Germinal center (tissue), 1 donor: ENCODE measurements at regions not wholly inside any gene's neighbourhood (a gene's known extent, or its start where the extent isn't known, plus 50 kb on each side); places are given as distances from the start of the nearest gene placed in this dataset.

Experiments
- DNase-seq: peaks from one replicate; pipeline ENCODE4 v3.0.0; 2012; ENCODE audit warnings: mixed read lengths, low spot score

DNA sequence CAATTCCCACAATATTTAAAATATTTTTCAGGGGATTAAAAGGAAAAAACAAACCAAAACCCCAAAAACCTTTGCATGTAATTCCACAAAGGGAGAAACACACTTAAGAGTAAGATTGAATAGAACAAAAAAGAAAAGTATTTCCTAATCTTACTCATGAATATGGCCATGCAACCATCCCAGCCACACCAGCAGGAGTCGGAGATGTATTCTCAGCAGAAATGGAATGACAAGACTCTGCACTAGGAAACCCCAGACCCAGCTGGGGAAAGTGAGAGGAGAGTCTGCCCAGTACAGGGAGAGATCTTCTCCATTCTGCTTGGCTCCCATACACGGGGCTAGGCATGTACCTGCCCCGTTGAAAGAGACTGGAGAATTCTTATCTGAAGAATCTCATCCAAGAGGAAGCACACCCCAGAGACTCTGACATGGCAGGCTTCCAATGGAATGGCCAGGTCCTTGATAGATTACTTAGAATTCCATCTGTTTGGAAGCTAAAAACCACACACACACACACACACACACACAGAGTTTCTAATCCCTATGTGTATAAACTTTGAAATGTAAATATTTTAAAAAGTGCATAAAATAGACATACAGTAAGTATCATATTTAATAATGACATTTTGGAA, 118.8 kb downstream of the GADD45G start:
- DNase-seq = no peak

DNA sequence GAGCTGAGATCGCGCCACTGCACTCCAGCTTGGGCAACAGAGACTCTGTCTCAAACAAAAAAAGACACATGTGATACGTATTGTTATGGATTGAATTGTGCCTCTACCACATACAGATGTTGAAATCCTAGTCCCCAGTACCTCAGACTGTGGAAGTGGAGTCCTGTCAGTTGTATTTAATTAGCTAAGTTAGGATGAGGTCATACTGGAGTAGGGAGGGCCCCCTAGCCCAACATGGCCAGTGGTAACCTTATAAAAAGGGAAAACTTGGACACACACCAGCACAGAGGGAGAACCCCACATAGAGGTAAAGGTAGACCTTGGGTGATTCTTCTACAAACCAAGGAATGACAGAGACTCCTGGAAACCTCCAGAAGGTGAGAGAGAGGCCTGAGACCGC, 119.8 kb downstream of the GADD45G start:
- no peak for DNase-seq

DNA sequence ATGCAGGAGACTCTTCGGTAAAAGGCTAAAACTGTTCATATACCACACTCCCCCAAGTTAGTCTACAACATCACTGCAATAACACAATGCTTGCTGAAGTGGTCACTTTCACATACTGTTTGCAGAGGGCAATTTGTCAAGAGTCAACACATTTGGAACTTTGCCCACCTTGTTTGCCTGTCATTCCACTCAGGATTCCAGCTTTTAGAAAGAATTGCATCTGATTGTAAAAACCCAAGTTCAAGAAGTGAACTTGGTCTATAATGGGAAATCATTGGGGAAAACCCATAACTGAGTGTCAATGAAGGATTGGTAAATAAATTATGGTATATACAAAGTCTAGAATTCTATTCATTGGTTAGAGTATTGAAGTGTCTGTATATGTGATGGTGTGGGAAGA, 120.5 kb downstream of the GADD45G start:
- no peak for DNase-seq

DNA sequence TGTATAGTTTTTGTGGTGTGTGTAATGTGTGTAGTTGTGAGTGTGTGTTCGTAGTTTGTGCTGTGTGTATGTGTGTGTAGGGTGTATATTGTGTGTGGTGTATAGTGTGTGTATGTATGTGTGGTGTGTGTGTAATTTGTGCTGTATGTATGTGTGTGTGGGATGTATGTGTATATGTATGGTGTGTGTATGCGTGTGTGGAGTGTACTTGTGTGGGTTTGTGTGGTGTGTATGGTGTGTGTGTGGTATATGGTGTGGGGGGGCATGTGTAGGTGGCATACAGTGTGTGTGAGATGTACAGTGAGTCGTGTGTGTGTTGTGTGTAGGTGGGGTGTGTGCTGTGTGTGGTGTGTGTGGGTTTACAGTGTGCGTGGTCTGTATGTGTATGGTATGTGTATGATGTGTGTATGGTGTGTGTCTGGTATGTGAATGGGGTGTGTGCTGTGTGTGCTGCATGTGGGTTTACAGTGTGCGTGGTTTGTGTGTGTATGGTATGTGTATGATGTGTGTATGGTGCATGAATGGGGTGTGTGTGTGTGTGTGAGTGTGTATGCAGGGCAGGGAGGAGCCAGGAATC, 125.2 kb downstream of the GADD45G start:
- no peak for DNase-seq

DNA sequence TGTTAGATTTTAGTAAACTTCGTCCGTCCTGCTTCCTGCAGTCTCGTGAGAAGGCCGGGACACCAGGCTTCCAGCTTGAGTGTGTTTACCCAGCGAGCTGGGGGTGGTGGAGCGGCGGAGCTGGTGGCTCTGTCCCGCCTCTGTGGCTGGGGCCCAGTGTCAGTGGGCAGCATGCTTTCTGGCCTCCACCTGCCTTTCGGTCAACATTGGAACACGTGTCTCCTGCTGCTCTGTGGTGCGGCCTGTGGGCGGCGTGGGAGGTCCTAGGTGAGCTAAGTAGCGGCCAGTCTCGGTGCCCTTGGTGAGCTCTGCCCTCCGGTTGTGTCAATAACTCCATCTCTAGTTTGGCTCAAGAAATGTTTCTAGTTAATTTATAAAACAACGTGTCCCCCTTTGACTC, 125.9 kb downstream of the GADD45G start:
- DNase-seq = no peak

DNA sequence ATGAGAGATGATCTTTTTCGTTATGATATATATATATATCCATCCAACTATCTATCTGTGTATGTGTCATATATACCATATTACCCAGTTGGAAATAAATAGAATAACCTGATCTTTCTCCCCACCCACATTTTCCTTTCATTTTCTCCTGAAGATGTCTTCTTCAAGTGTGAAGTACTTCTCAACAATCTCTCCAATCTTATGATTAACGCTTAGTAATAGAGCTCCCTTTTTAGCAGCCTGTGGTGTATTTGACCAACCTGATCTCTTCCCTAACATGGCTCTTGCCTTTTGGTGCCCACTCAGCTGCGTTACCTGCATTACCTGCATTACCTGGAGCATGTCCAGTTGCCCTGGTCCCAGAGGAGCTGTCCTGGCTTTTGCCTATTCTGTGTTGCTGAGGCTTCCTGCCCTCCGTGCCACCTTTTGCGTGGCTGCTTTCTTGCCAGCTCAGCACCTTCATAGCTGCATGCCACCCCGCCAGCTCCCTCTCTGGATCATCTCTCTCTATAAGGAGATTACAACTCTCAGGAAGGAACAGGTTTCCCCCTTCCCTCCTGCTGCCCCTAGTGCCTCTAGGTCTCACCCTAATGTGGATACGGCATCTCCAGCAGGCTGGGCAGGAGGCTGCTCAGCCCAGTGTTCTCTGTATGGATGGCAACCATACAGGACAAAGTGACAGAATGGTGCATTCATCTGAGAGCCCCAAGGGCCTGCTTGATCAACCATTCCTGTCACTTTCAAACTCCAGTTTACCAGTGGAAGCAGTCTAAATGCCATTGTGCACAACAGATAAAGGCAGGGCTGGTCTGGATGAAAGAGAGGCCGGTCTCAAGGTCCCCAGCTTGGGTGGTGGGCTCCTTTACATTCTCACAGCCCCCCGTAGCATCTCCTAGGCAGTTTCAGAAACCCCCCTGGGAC, 126.7 kb downstream of the GADD45G start:
- DNase-seq = no peak

DNA sequence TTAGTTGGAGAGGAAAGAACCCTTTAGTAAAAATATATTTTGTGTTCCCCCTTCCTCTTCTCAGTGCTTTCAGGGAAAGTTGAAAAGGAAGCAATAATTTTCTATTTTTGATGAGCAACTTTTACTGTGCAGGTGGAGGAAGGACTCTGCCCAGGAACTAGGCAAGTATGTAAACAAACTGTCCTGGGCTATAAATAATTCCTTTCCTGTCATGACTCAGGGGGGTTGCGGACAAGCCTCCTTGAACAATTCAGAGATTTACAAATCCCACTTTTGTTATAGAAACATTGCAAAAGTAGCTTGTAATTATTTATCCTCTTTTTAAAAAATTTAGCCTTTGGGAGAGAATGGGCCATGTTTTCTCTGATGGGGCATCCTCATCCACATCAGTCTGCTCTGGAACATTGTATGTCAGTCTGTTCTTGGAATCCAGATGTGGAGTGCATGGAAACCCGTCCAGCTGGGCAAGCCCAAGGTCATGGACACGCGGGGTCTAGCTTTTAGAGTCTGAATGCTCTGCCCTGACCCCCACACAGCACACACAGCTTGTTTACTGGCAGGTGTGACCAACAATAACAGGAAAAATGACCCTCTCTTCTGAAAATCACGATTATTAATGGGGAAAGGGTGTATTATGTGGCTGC, 127.6 kb downstream of the GADD45G start:
- no peak for DNase-seq

DNA sequence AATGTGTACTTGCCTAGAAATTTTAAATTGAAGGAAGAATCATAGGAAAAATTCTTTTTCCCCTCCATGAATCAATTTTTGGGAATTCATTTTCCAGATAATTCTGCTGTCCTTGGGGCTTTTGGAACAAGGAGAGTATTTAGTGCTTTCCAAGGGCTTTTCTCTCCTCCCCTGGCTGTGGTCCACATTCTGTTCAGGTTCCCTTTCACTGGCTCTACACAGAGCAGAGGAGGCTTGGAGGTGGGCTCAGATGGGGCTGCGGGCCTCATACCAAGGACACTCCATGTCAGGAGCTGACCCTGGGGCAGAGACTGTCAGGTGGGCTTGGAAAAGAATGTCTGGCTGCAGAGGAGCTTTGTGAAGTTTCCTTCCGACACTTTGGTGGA, 128.1 kb downstream of the GADD45G start:
- DNase-seq = no peak

DNA sequence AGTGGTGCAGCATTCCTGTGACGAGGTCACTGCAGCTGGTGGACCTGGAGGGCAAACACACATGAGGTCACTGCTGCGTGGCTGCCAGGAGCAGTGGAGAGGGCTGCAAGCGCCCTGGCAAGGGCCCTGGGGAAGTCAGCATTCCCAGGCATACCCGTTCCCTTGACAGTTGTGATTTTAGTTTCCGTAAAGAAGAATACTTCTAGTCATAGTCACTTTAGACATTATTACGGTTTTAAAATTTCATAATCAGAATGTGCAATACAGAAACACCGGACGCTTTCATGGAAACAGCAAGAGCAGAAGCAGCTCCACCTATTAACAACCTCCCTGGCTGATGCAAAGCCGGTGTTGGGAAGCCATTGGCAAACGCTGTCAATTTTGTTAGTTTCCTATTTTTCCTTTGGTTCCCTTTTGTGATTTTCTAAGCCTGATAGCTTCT, 129.8 kb downstream of the GADD45G start:
- no peak for DNase-seq

DNA sequence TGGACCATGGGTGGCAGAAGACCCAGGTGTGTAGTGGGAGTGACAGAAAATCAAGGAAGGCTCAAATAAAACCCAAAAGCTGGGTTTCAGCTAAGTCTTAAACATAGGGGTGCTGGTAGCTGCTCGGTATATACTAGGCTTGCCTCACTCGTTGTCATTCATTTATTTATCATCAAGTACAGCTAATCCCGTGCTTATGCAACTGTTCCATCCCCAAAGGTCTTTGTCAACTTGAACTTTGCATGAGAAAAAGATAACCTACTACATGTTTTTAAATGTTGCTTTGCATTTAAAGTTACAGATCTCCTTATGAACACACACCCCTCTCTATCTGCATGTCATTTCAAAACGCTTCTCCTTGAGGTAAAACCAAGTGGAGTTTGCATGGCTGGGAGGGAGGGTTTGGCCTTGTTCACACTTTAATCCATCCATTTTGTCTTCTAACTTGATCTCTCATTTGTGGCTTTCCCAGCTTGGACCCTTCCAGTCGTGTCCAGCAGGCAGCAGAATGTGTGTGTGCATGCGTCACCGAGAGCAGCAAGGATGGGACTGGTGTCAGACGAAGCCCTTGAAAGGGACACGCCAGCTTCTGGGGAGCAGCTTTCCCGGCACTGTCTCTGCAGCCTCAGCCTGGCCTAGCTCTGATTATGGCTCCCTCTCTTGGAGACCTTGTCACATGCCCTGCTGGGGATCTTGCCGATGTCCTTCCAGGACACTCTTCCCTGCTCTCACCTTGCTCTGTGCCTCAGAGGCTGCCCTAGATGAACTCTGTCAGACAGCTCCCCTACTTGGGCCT, 133.5 kb downstream of the GADD45G start:
- no peak for DNase-seq

DNA sequence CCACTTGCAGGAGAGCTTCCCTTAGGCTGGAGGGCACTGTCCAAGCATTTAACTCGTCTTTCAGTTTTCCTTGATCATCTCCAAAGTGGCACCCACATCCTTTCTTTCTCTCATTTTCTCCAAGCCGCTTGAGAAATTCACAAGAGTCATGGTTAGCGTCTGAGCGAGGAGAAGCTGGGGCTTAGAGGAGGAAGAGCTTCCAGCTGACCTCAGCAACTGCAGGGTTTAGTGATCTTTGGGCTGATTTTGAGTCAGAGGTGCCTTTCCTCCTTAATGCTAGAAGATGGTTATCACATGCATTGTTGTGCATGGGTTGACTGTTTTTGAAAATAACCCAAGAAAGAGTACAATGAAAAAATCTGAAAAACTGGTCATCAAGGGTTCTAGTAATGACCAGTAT, 134.7 kb downstream of the GADD45G start:
- DNase-seq = no peak

DNA sequence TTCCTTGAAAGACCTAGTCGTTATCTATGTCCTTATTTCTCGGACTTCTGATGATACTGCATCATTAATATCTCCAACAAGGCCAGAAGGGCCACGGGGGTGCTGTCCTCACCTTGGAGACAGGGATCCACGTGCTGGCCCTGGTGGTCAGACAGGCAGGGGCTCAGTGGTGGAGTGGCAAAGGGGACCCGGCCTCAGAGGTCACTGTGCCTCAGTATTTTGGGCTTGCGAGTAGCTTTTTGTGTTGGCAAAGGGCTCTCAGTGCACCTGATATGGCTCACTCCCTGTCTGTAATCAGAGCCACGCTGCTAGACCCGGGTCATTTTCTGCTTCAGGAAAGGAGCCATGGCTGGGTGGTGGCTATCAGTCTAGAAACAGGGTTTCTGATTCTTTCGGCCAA, 135.1 kb downstream of the GADD45G start:
- no peak for DNase-seq

DNA sequence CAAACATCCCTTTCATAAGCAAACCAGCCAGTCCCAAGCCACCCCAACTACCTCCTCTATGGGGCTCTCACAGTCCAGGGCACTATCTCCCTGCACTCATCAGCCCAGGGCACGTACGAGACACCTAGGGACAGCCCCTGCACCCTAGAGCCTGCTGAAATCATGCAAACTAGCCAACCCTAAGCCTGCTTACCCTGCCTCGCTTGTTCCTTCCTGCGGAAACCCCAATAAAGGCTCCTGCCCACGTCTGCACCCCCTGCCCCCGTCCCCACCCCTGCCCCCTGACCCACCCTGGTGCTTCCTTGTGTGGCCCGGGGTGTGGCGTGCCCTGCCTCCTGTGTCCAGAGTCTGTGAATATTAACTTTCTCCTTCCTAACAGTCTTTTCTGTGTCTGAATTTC, 135.9 kb downstream of the GADD45G start:
- DNase-seq = peak; percentile 44

DNA sequence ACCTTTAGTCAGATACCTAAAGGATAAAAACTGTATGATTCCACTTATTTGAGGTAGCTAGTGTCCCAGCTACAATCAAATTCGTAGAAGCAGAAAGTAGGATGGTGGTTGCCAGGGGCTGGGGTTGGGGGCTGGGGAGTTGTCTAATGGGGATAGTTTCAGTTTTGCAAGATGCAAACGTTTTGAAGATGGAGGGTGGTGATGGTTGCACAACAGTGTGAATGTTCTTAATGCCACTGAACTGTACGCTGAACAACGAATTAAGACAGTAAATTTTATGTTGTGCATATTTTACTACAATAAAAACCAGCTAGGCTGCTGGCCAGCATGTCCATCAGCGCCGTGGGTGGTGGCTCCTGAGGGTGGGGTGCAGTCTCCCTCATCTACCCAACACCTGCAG, 137.8 kb downstream of the GADD45G start:
- no peak for DNase-seq

DNA sequence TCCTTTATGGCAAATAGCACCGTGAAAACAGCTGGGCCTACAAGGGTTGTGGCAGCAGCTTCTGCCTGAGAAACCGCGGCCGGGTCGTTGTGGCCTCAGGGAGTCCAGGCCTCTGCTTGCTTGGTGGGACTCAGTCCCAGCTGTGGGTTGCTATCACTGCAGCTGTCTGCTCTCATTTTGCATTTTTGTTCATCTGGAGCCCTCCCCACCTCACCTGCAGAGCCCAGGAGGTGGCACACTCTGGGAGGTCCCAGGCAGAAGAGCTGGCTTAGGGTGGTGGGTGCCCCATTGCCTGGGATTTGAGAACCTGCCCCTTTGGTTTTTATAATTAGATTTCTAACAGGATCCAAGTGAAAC, 138.4 kb downstream of the GADD45G start:
- DNase-seq = no peak

DNA sequence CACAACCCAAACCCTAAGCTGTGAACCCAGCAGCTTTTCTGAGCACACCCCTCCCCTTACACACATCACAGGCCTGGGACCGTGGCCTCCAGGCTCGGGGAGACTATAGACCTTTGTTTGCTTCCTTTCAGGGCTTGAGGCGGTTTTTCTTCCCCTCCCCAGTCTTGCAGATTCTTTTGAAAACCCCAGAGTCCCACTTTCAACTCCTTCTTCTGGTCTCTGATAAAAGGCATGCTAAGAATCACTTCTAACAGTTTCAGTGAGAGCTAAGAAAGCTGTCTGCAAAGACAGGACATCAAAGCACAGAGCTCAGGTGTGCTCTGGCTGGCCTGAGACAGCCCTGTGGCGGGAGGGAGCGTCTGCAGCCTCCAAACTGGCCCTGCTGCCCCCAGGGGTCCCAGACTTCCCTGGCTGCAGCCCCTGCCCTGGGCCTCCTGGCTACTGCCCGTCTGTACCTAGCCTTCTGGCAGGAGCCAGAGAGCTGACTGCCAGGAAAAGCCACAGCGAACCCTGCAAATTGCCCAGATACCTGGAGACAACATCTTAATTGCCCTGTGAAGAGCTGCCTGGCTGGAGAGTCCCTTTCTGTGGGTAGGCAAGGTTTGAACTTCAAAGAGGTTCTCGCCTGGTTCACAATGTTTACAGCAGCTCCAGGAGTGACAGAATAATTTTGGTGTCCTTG, 138.9 kb downstream of the GADD45G start:
- DNase-seq = no peak

DNA sequence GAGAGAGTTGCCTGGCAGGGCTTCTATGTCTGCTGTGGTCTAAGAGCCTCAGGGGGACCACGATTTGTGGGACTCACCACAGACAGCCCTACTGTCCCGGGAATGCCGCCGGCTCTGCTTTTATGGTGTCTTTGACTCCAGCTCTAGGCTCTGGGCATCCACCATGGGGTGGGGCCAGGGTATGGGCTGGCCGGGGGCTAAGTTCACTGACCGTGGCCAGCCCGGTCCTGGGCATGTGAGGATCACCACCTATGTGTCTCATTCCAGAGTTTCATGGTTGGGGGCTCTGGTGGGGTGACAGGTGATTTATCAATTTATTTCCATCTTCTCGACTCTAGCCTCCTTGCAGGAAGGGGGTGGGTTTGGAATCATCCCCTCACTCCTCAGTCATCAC, 139.4 kb downstream of the GADD45G start:
- no peak for DNase-seq

DNA sequence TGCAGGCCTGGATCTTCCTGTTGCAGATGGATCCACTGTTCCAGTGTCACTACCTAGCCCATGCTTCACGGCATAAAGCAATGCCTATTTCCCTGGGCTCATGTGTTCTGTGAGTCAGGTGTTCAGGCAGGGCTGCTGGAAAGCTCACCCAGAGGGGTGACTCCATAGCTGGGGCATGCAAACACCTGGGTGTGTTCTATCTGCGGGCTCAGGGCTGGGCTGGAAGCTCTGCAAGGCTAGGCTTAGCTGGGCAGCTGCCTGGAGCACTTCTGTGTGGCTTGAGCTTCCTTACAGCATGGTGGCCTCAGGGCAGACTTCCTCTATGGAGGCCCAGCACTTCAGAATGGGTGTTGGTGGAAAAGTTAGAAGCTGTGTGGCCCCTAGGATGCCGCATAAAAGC, 139.9 kb downstream of the GADD45G start:
- no peak for DNase-seq

DNA sequence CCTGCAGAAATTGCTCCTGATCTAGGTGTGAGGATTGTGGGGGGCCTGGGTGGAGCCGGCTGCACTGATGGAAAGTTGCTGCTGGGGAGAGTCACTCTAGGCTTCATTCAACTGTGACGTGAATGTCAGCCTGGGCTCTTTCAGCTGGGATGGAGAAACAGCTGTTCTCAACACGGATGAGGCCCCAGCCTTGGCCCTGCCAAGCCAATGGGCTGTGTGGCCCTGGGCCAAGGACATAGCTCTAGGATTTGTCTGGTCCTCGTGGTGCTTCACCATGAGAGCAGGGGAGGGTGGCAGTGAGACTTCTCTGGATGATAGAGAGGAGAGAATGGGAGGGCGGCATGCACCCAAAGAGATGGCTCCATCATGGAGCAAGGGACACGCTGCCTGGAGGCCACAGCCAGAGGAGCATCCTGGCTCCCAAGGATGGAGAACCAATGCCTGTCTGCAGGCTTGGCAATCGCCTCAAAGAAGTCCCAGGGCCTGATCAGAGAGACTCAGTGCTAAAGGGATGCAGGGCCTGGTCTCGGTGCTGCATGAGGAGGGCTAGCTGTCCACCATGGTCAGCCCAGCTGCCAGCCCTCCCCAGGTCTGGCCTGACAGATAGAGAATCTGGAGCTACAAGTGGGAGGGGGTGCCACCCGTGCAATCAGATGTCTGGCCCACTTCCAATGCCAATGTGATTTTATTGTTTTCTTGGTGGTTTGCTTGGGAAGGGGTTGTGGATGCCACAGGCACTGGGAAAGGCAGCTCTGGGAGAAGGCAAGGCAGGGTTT, 141.0 kb downstream of the GADD45G start:
- DNase-seq = no peak

DNA sequence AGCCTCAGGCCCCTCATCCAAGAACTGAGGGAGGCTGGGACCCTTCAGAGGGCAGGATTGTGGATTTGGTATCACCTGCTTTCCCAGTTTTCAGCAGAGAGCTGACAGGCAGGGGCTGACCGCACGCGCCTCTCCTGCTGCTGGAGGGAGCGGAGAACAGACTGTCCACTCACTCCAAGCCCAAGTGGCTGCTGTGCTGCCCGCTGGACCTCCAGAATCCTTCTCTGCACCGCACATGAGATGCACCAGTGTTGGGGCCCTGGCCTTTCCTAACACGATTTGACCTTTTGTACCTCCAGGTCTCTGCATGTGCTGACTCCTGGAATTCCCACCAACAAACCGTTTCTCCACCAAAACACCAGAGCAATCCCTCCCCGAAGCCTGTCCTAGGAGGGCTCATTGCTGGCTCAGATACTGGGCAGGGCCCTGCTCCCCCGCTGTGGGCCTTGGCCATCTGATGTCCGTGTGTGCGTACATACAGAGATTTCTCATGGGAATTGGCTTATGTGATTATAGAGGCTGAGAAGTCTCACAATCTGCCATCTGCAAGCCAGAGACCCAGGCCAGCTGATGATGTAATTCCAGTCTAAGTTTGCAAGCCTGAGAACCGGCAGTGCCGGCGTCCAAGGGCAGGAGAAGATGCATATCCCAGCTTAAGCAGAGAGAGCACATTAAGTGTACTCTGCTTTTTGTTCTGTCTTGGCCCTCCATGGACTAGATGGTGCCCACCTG, 141.7 kb downstream of the GADD45G start:
- no peak for DNase-seq
